Ishikawa (cell line): ENCODE measurements at regions not wholly inside any gene's neighbourhood (a gene's known extent, or its start where the extent isn't known, plus 50 kb on each side); places are given as distances from the start of the nearest gene placed in this dataset.

ENCODE experiments used
- CEBPB ChIP-seq: IDR thresholded peaks from 2 replicates; pipeline ENCODE4 v1.6.1; 2012
- EGR1 ChIP-seq: IDR thresholded peaks from 2 replicates; pipeline ENCODE4 v1.6.1; 2012
- EP300 ChIP-seq: IDR thresholded peaks from 2 replicates; pipeline ENCODE4 v1.6.1; 2012; ENCODE audit warnings: borderline replicate concordance
- FOXM1 ChIP-seq: IDR thresholded peaks from 2 replicates; pipeline ENCODE4 v1.6.1; 2012; ENCODE audit warnings: low read depth, borderline replicate concordance
- MAX ChIP-seq: IDR thresholded peaks from 2 replicates; pipeline ENCODE4 v1.6.1; 2012
- NFIC ChIP-seq: IDR thresholded peaks from 2 replicates; pipeline ENCODE4 v1.6.1; 2012
- RAD21 ChIP-seq: IDR thresholded peaks from 2 replicates; pipeline ENCODE4 v1.6.1; 2012; ENCODE audit warnings: low read depth
- REST ChIP-seq: IDR thresholded peaks from 2 replicates; pipeline ENCODE4 v1.6.1; 2012; ENCODE audit warnings: low read depth, mild to moderate bottlenecking
- TAF1 ChIP-seq: IDR thresholded peaks from 2 replicates; pipeline ENCODE4 v1.6.1; 2012; ENCODE audit warnings: low read depth, mild to moderate bottlenecking
- TEAD4 ChIP-seq: IDR thresholded peaks from 2 replicates; pipeline ENCODE4 v1.6.1; 2012
- YY1 ChIP-seq: IDR thresholded peaks from 2 replicates; pipeline ENCODE4 v1.6.1; 2012; ENCODE audit warnings: low read depth
- ZBTB7A ChIP-seq: IDR thresholded peaks from 2 replicates; pipeline ENCODE4 v1.6.1; 2012; ENCODE audit warnings: low read depth

DNA sequence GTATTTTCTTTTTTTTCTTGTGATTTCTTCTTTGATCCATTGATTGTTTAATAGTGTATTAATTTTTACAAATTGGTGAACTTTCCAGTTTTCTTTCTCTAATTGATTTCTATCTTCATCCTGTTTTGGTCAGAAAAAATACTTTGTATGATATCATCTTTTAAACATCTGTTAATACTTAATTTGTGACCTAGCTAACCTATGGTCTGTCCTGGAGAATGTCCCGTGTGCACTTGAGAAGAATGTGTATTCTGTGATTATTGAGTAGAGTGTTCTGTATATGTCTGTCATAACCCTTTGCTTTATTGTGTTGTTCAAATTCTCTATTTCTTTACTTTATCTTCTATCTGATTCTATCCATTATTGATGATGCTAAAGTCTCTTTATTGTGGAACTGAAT is 65.8 kb upstream of the ZEB1 start:
- TF ChIP-seq EGR1 (no peak), ZBTB7A (no peak), TAF1 (no peak), RAD21 (no peak), EP300 (no peak), NFIC (no peak), MAX (no peak), YY1 (no peak), FOXM1 (no peak), TEAD4 (no peak), REST (no peak), CEBPB (no peak)
